ENCODE measurements at regions not wholly inside any gene's neighbourhood (a gene's known extent, or its start where the extent isn't known, plus 50 kb on each side); places are given as distances from the start of the nearest gene placed in this dataset.

DNA sequence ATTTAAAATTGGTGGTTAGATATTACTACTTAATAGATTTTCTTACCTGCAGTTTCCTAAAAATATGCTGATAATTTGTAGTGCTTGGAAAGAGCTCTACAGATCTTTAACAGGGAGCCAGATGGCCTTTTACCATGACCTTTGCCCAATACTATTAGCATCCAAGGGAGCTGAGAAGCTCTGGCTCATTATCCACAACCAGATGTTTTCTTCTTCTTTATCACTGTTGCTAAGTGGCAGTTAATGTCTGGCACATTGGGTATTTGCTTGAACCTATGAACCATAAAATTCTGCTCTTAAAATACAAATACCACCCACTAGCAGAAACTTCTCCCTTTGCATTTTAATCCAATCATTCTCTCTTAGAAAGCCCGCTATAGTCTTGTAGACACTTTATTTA is 1480.3 kb downstream of the C4orf33 start:
- TF ChIP-seq, protein P1, sequence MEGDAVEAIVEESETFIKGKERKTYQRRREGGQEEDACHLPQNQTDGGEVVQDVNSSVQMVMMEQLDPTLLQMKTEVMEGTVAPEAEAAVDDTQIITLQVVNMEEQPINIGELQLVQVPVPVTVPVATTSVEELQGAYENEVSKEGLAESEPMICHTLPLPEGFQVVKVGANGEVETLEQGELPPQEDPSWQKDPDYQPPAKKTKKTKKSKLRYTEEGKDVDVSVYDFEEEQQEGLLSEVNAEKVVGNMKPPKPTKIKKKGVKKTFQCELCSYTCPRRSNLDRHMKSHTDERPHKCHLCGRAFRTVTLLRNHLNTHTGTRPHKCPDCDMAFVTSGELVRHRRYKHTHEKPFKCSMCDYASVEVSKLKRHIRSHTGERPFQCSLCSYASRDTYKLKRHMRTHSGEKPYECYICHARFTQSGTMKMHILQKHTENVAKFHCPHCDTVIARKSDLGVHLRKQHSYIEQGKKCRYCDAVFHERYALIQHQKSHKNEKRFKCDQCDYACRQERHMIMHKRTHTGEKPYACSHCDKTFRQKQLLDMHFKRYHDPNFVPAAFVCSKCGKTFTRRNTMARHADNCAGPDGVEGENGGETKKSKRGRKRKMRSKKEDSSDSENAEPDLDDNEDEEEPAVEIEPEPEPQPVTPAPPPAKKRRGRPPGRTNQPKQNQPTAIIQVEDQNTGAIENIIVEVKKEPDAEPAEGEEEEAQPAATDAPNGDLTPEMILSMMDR (optimal IDR thresholded peaks at IDR 0.05 in 1 of 3, IDR thresholded peaks at IDR 0.05 in 1 of 3, conservative IDR thresholded peaks at IDR 0.05 in 1 of 3; ENCODE audit: extremely low read depth in 1 of 3, insufficient read depth in 2 of 3, low read length in 3 of 3), result no peak
- no peak for TF ChIP-seq EZH2 (IDR thresholded peaks at IDR 0.05; ENCODE audit: low read length)
